ENCODE measurements at regions not wholly inside any gene's neighbourhood (a gene's known extent, or its start where the extent isn't known, plus 50 kb on each side); places are given as distances from the start of the nearest gene placed in this dataset.

GRCh38 chr13:105474983-105475610, 1060.4 kb downstream of the EFNB2 start (continued):
- TF ChIP-seq NRF1 (IDR thresholded peaks at IDR 0.05; ENCODE audit: low read depth, low read length) = no peak
- TF ChIP-seq HDAC2 (IDR thresholded peaks at IDR 0.05; ENCODE audit: borderline replicate concordance in 1 of 2, low read depth in 2 of 2, low read length in 2 of 2) = no peak
- TF ChIP-seq SP1 (IDR thresholded peaks at IDR 0.05; ENCODE audit: low read depth, low read length) = no peak
- TF ChIP-seq TAF1 (IDR thresholded peaks at IDR 0.05; ENCODE audit: low read depth, low read length) = no peak
